ENCODE measurements at regions not wholly inside any gene's neighbourhood (a gene's known extent, or its start where the extent isn't known, plus 50 kb on each side); places are given as distances from the start of the nearest gene placed in this dataset.

DNA sequence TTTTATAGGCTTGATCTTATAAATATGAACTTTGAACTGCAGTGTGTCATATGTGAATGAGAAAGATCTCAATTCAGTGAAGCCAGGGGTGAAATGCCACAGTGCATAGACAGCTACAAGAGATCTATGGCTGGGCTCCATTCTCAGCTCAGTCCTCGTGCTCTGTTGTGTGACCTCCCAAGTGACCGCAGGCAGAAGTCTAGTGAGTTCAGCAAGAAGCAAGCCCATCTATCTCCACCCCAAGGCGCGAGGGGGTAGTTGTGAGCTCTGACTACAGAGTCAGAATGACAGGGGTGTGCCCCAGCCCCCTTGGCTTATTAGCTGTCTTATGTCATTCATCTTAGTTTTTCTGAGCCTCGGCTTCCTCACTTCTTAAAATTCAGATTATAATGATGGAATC lies 378.3 kb downstream of the FBXW7 start:
- ChIA-PET CTCF (no interaction called here), POLR2A (no interaction called here), RAD21 (ENCODE audit: low non-redundant PET in 1 of 2, low total read pairs in 2 of 2, uncharacterized antibody in 2 of 2, unreplicated experiment in 2 of 2) (no interaction called here)
- Histone ChIP-seq H3K9me2 (ENCODE audit: insufficient read depth) (no peaks in the 10 kb centered on the region), H3K27ac (ENCODE audit: low read depth, low read length) (no peak overlapping the region), H3K27me3 (ENCODE audit: insufficient read depth, low read length) (0 out of 2 replicates have a peak, but pooled peaks cover 3% of the 10 kb centered on the region), H3K4me3 (replicated peaks in 1 of 2; ENCODE audit: low read depth in 1 of 2, low read length in 2 of 2) (no peak overlapping the region), H3K36me3 (ENCODE audit: control insufficient read depth in 1 of 2, insufficient read depth in 2 of 2, low read length in 2 of 2) (no peaks in the 10 kb centered on the region), H4K20me1 (ENCODE audit: insufficient read depth) (no peaks in the 10 kb centered on the region), H3K9me3 (ENCODE audit: control insufficient read depth in 1 of 2, insufficient read depth in 1 of 2, low read depth in 1 of 2, low read length in 2 of 2) (no peaks in the 10 kb centered on the region), H3K4me2 (ENCODE audit: low read length) (no peak overlapping the region), H3K9ac (ENCODE audit: low read length) (no peak overlapping the region), H2AFZ (ENCODE audit: low read depth, low read length, poor library complexity, severe bottlenecking) (no peak overlapping the region), H3K79me2 (ENCODE audit: insufficient read depth, low read length) (no peaks in the 10 kb centered on the region), H3K4me1 (ENCODE audit: control insufficient read depth in 1 of 2, insufficient read depth in 2 of 2, low read length in 2 of 2) (no peaks in the 10 kb centered on the region)
- DNase-seq (ENCODE audit: low read depth, low spot score) (no peak), ATAC-seq (no peak)
- BruUV-seq (replicated peaks), result no TSS peak
- TF ChIP-seq, protein P1, sequence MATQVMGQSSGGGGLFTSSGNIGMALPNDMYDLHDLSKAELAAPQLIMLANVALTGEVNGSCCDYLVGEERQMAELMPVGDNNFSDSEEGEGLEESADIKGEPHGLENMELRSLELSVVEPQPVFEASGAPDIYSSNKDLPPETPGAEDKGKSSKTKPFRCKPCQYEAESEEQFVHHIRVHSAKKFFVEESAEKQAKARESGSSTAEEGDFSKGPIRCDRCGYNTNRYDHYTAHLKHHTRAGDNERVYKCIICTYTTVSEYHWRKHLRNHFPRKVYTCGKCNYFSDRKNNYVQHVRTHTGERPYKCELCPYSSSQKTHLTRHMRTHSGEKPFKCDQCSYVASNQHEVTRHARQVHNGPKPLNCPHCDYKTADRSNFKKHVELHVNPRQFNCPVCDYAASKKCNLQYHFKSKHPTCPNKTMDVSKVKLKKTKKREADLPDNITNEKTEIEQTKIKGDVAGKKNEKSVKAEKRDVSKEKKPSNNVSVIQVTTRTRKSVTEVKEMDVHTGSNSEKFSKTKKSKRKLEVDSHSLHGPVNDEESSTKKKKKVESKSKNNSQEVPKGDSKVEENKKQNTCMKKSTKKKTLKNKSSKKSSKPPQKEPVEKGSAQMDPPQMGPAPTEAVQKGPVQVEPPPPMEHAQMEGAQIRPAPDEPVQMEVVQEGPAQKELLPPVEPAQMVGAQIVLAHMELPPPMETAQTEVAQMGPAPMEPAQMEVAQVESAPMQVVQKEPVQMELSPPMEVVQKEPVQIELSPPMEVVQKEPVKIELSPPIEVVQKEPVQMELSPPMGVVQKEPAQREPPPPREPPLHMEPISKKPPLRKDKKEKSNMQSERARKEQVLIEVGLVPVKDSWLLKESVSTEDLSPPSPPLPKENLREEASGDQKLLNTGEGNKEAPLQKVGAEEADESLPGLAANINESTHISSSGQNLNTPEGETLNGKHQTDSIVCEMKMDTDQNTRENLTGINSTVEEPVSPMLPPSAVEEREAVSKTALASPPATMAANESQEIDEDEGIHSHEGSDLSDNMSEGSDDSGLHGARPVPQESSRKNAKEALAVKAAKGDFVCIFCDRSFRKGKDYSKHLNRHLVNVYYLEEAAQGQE (IDR thresholded peaks at IDR 0.05; ENCODE audit: low read depth), result no peak
- TF ChIP-seq POLR2AphosphoS5 (IDR thresholded peaks at IDR 0.05; ENCODE audit: low read depth, low read length) (no peak), ELF1 (IDR thresholded peaks at IDR 0.05; ENCODE audit: borderline replicate concordance, low read depth) (no peak), YY1 (IDR thresholded peaks at IDR 0.05; ENCODE audit: extremely low read depth, insufficient replicate concordance, low read depth, low read length) (no peak), EGR1 (IDR thresholded peaks at IDR 0.05; ENCODE audit: low read depth) (no peak), RAD21 (IDR thresholded peaks at IDR 0.05; ENCODE audit: low read depth) (no peak), SP1 (IDR thresholded peaks at IDR 0.05; ENCODE audit: low read depth) (no peak), FOSL1 (IDR thresholded peaks at IDR 0.05; ENCODE audit: low read depth) (no peak), CBX3 (IDR thresholded peaks at IDR 0.05; ENCODE audit: low read depth) (no peak), JUND (IDR thresholded peaks at IDR 0.05) (no peak), EZH2 (IDR thresholded peaks at IDR 0.05) (no peak), SRF (IDR thresholded peaks at IDR 0.05; ENCODE audit: low read depth) (no peak), EZH2phosphoT487 (IDR thresholded peaks at IDR 0.05; ENCODE audit: borderline replicate concordance) (no peak), TCF7L2 (IDR thresholded peaks at IDR 0.05; ENCODE audit: borderline replicate concordance, extremely low read depth, insufficient read depth, insufficient read length) (no peak)
- TF ChIP-seq, protein P2, sequence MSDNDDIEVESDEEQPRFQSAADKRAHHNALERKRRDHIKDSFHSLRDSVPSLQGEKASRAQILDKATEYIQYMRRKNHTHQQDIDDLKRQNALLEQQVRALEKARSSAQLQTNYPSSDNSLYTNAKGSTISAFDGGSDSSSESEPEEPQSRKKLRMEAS (IDR thresholded peaks at IDR 0.05), result no peak
- TF ChIP-seq, protein P3, sequence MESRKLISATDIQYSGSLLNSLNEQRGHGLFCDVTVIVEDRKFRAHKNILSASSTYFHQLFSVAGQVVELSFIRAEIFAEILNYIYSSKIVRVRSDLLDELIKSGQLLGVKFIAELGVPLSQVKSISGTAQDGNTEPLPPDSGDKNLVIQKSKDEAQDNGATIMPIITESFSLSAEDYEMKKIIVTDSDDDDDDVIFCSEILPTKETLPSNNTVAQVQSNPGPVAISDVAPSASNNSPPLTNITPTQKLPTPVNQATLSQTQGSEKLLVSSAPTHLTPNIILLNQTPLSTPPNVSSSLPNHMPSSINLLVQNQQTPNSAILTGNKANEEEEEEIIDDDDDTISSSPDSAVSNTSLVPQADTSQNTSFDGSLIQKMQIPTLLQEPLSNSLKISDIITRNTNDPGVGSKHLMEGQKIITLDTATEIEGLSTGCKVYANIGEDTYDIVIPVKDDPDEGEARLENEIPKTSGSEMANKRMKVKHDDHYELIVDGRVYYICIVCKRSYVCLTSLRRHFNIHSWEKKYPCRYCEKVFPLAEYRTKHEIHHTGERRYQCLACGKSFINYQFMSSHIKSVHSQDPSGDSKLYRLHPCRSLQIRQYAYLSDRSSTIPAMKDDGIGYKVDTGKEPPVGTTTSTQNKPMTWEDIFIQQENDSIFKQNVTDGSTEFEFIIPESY (IDR thresholded peaks at IDR 0.05; ENCODE audit: extremely low read depth, insufficient replicate concordance, low read length), result no peak
- TF ChIP-seq, protein P4, sequence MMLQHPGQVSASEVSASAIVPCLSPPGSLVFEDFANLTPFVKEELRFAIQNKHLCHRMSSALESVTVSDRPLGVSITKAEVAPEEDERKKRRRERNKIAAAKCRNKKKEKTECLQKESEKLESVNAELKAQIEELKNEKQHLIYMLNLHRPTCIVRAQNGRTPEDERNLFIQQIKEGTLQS (IDR thresholded peaks at IDR 0.05), result no peak
- TF ChIP-seq, protein P5, sequence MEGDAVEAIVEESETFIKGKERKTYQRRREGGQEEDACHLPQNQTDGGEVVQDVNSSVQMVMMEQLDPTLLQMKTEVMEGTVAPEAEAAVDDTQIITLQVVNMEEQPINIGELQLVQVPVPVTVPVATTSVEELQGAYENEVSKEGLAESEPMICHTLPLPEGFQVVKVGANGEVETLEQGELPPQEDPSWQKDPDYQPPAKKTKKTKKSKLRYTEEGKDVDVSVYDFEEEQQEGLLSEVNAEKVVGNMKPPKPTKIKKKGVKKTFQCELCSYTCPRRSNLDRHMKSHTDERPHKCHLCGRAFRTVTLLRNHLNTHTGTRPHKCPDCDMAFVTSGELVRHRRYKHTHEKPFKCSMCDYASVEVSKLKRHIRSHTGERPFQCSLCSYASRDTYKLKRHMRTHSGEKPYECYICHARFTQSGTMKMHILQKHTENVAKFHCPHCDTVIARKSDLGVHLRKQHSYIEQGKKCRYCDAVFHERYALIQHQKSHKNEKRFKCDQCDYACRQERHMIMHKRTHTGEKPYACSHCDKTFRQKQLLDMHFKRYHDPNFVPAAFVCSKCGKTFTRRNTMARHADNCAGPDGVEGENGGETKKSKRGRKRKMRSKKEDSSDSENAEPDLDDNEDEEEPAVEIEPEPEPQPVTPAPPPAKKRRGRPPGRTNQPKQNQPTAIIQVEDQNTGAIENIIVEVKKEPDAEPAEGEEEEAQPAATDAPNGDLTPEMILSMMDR (IDR thresholded peaks at IDR 0.05 in 2 of 3, conservative IDR thresholded peaks at IDR 0.05 in 1 of 3; ENCODE audit: borderline replicate concordance in 1 of 3, insufficient read depth in 1 of 3, low read depth in 2 of 3, low read length in 2 of 3), result no peak
- intact Hi-C loops (cut with micrococcal nuclease), result no loop called here
